GM12878 (cell line): ENCODE measurements at regions not wholly inside any gene's neighbourhood (a gene's known extent, or its start where the extent isn't known, plus 50 kb on each side); places are given as distances from the start of the nearest gene placed in this dataset.

Experiments used
- POLR2A ChIP-seq: IDR thresholded peaks from 2 replicates; pipeline ENCODE4 v1.6.1; 2011; ENCODE audit warnings: low read depth, mild to moderate bottlenecking, low read length
- POLR2AphosphoS5 ChIP-seq: IDR thresholded peaks from 2 replicates; pipeline ENCODE4 v1.6.1; 2011; ENCODE audit warnings: mild to moderate bottlenecking, low read length, inconsistent platforms
- RAD21 ChIP-seq: IDR thresholded peaks from 2 replicates; pipeline ENCODE4 v1.6.1; 2011; ENCODE audit warnings: mild to moderate bottlenecking, low read depth, low read length, moderate library complexity; ENCODE audit not compliant: insufficient read depth
- TARDBP ChIP-seq: IDR thresholded peaks from 2 replicates; pipeline ENCODE4 v1.6.1; 2016; ENCODE audit warnings: borderline replicate concordance
- TCF3 ChIP-seq: IDR thresholded peaks from 2 replicates; pipeline ENCODE4 v1.6.1; 2012; ENCODE audit warnings: low read depth, mild to moderate bottlenecking, low read length, borderline replicate concordance; ENCODE audit not compliant: insufficient read depth
- ZNF274 ChIP-seq: IDR thresholded peaks from one replicate; pipeline ENCODE4 v1.8.0; 2011; ENCODE audit not compliant: insufficient read length, insufficient read depth
- ZNF622 ChIP-seq: fragments of 450-650 bp; IDR thresholded peaks from 2 replicates; pipeline ENCODE4 v1.6.1; 2017; ENCODE audit warnings: mild to moderate bottlenecking, inconsistent platforms
- TF ChIP-seq, protein P1 (sequence below), 3 experiments: IDR thresholded peaks in 2 of 3; conservative IDR thresholded peaks in 1 of 3; 2 replicates each; pipeline ENCODE4 v1.5.1; 2011; ENCODE audit warnings: low read depth in 3 of 3, low read length in 3 of 3, mild to moderate bottlenecking in 3 of 3, control low read depth in 2 of 3, moderate library complexity in 2 of 3, inconsistent platforms in 1 of 3, mixed read lengths in 1 of 3; ENCODE audit not compliant: control insufficient read depth in 2 of 3, insufficient read depth in 1 of 3; ENCODE audit errors: extremely low read depth in 1 of 3

DNA sequence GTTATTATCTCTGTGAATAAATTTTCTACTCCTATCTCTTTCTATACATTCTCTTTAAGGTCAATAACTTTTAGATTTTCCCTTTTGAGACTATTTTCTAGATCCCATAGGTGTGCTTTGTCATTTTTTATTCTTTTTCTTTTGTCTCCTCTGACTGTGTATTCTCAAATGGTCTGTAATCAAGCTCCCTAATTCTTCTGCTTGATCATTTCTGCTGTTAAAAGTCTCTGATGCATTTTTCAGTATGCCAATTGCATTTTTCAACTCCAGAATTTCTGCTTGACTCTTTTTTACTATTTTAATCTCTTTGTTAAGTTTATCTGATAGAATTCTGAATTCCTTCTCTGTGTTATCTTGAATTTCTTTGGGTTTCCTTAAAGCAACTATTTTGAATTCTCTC lies 78.2 kb downstream of the THNSL1 start:
- TF ChIP-seq ZNF622 = no peak
- no peak for TF ChIP-seq RAD21
- no peak for TF ChIP-seq POLR2AphosphoS5
- TF ChIP-seq TARDBP = no peak
- no peak for TF ChIP-seq ZNF274
- TF ChIP-seq POLR2A = no peak
- no peak for TF ChIP-seq TCF3
- TF ChIP-seq, protein P1, sequence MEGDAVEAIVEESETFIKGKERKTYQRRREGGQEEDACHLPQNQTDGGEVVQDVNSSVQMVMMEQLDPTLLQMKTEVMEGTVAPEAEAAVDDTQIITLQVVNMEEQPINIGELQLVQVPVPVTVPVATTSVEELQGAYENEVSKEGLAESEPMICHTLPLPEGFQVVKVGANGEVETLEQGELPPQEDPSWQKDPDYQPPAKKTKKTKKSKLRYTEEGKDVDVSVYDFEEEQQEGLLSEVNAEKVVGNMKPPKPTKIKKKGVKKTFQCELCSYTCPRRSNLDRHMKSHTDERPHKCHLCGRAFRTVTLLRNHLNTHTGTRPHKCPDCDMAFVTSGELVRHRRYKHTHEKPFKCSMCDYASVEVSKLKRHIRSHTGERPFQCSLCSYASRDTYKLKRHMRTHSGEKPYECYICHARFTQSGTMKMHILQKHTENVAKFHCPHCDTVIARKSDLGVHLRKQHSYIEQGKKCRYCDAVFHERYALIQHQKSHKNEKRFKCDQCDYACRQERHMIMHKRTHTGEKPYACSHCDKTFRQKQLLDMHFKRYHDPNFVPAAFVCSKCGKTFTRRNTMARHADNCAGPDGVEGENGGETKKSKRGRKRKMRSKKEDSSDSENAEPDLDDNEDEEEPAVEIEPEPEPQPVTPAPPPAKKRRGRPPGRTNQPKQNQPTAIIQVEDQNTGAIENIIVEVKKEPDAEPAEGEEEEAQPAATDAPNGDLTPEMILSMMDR (IDR thresholded peaks at IDR 0.05 in 2 of 3, conservative IDR thresholded peaks at IDR 0.05 in 1 of 3; ENCODE audit: control insufficient read depth in 2 of 3, extremely low read depth in 1 of 3, insufficient read depth in 1 of 3, low read depth in 3 of 3, low read length in 3 of 3) = no peak
